Mesenchymal stem cell (in vitro differentiated cells and primary cell): ENCODE measurements at regions not wholly inside any gene's neighbourhood (a gene's known extent, or its start where the extent isn't known, plus 50 kb on each side); places are given as distances from the start of the nearest gene placed in this dataset.

Experiments used
- DNase-seq: peaks from one replicate; pipeline ENCODE4 v3.0.0-alpha.2; 2013
- H2AFZ ChIP-seq: one replicate; pipeline ENCODE4 v1.6.1; 2013; ENCODE audit warnings: low read depth, mild to moderate bottlenecking, control low read depth, inconsistent platforms, low read length, moderate library complexity
- H2AK5ac ChIP-seq: 2 replicates; pipeline ENCODE4 v1.6.1; 2013; ENCODE audit warnings: low read length, moderate library complexity, mild to moderate bottlenecking, inconsistent platforms; ENCODE audit not compliant: severe bottlenecking
- H2BK120ac ChIP-seq: one replicate; pipeline ENCODE4 v1.6.1; 2013; ENCODE audit warnings: low read depth, mild to moderate bottlenecking, inconsistent platforms, low read length, moderate library complexity
- H2BK12ac ChIP-seq, 2 experiments: one replicate each; pipeline ENCODE4 v1.6.1; 2013; ENCODE audit warnings: inconsistent platforms in 2 of 2, low read length in 2 of 2, mild to moderate bottlenecking in 2 of 2, moderate library complexity in 2 of 2, control low read depth in 1 of 2
- H2BK15ac ChIP-seq: one replicate; pipeline ENCODE4 v1.6.1; 2013; ENCODE audit warnings: mild to moderate bottlenecking, low read depth, inconsistent platforms; ENCODE audit not compliant: poor library complexity, severe bottlenecking
- H2BK5ac ChIP-seq: 2 replicates; pipeline ENCODE4 v1.6.1; 2013; ENCODE audit warnings: low read depth, mild to moderate bottlenecking, low read length, control low read depth, inconsistent platforms; ENCODE audit not compliant: poor library complexity, severe bottlenecking
- H3K14ac ChIP-seq, 2 experiments: one replicate each; pipeline ENCODE4 v1.6.1; 2013; ENCODE audit warnings: inconsistent platforms in 2 of 2, low read length in 2 of 2, control low read depth in 1 of 2, mild to moderate bottlenecking in 1 of 2, moderate library complexity in 1 of 2
- H3K18ac ChIP-seq, 2 experiments: one replicate each; pipeline ENCODE4 v1.6.1; 2013; ENCODE audit warnings: inconsistent platforms in 2 of 2, low read length in 2 of 2, control low read depth in 1 of 2, low read depth in 1 of 2, mild to moderate bottlenecking in 1 of 2
- H3K23ac ChIP-seq, 2 experiments: one replicate each; pipeline ENCODE4 v1.6.1; 2013; ENCODE audit warnings: inconsistent platforms in 2 of 2, low read length in 2 of 2, mild to moderate bottlenecking in 2 of 2, moderate library complexity in 2 of 2, control low read depth in 1 of 2
- H3K27ac ChIP-seq: 2 replicates; pipeline ENCODE4 v1.5.1; 2013; ENCODE audit warnings: mild to moderate bottlenecking, moderate library complexity, low read length, control low read depth, inconsistent platforms; ENCODE audit not compliant: poor library complexity, severe bottlenecking
- H3K27me3 ChIP-seq, 2 experiments: 2 replicates each; pipeline versions ENCODE4 v1.6.1 to v1.7.0; 2013; ENCODE audit warnings: low read length in 2 of 2, mild to moderate bottlenecking in 2 of 2, moderate library complexity in 2 of 2, control low read depth in 1 of 2, inconsistent platforms in 1 of 2; ENCODE audit not compliant: control insufficient read depth in 1 of 2, insufficient read depth in 1 of 2
- H3K36me3 ChIP-seq, 2 experiments: 2 replicates each; pipeline versions ENCODE4 v1.6.1 to v1.7.0; 2013; ENCODE audit warnings: low read length in 2 of 2, control low read depth in 1 of 2, inconsistent platforms in 1 of 2, low read depth in 1 of 2, mild to moderate bottlenecking in 1 of 2; ENCODE audit not compliant: insufficient read depth in 2 of 2, control insufficient read depth in 1 of 2
- H3K4ac ChIP-seq, 2 experiments: one replicate each; pipeline ENCODE4 v1.6.1; 2013; ENCODE audit warnings: inconsistent platforms in 2 of 2, low read length in 2 of 2, mild to moderate bottlenecking in 2 of 2, moderate library complexity in 2 of 2, control low read depth in 1 of 2, low read depth in 1 of 2
- H3K4me1 ChIP-seq: 2 replicates; pipeline ENCODE4 v1.6.1; 2013; ENCODE audit warnings: low read depth, low read length, control low read depth; ENCODE audit not compliant: control insufficient read depth, insufficient read depth
- H3K4me2 ChIP-seq: 2 replicates; pipeline ENCODE4 v1.6.1; 2013; ENCODE audit warnings: low read length, mild to moderate bottlenecking, inconsistent platforms; ENCODE audit not compliant: poor library complexity, severe bottlenecking
- H3K4me3 ChIP-seq, 2 experiments: 2 replicates each; pipeline versions ENCODE4 v1.5.1 to v1.7.0; 2013; ENCODE audit warnings: low read length in 2 of 2, mild to moderate bottlenecking in 2 of 2, control low read depth in 1 of 2, low read depth in 1 of 2; ENCODE audit not compliant: insufficient read depth in 1 of 2
- H3K79me1 ChIP-seq: replicated peaks from 2 replicates; pipeline ENCODE4 v1.6.1; 2013; ENCODE audit warnings: mild to moderate bottlenecking, control low read depth, low read length, inconsistent platforms; ENCODE audit not compliant: poor library complexity, severe bottlenecking
- H3K9ac ChIP-seq: 2 replicates; pipeline ENCODE4 v1.7.0; 2013; ENCODE audit warnings: mild to moderate bottlenecking, low read length, moderate library complexity
- H3K9me3 ChIP-seq: 2 replicates; pipeline ENCODE4 v1.7.0; 2013; ENCODE audit warnings: mild to moderate bottlenecking, low read length; ENCODE audit not compliant: control insufficient read depth
- H4K8ac ChIP-seq: one replicate; pipeline ENCODE4 v1.6.1; 2013; ENCODE audit warnings: inconsistent platforms, mild to moderate bottlenecking, low read length, moderate library complexity
- H4K91ac ChIP-seq: one replicate; pipeline ENCODE4 v1.6.1; 2013; ENCODE audit warnings: mild to moderate bottlenecking, low read length, inconsistent platforms
- WGBS: methylation state at CpG from one replicate; pipeline ENCODE4 v1.1.7; 2013; ENCODE audit warnings: mixed read lengths; 5-methylcytosine and 5-hydroxymethylcytosine counted together

DNA sequence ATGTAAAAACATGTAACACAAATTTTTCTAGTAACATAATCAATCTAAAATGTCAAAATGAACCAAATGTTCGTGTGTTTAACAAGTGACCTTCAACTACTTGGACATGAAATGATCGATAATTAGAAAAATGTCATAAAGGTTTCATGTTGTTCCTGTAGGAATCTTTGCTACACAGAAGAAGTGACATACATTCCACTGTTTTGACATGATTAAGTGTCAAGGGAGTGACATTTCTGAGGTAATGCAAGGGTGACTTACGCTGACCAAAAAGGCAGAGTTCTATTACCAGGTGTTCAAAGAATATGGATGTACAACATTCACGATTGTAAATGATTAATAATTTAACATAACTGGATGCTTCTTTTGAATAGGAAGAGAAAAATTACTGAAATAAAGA is 131.1 kb upstream of the ROBO1 start:
- Histone ChIP-seq H2AK5ac (no peak overlapping the region), H3K27ac (no peak overlapping the region), H3K79me1 (no peaks in the 10 kb centered on the region), H3K18ac (no peak overlapping the region), H3K9ac (no peak overlapping the region), H3K14ac (no peak overlapping the region), H3K27me3 (no peaks in the 10 kb centered on the region), H2BK15ac (no peak overlapping the region), H3K23ac (no peak overlapping the region), H4K8ac (no peak overlapping the region), H2BK12ac (no peak overlapping the region), H2BK5ac (no peak overlapping the region), H4K91ac (no peak overlapping the region), H3K4me1 (no peaks in the 10 kb centered on the region), H2AFZ (no peak overlapping the region), H3K9me3 (no peaks in the 10 kb centered on the region), H3K4ac (no peak overlapping the region), H3K4me2 (no peak overlapping the region), H3K36me3 (no peaks in the 10 kb centered on the region), H2BK120ac (no peak overlapping the region), H3K4me3 (no peak overlapping the region)
- 74% methylated on average over 3 of the region's 4 CpGs for WGBS
- no peak for DNase-seq

DNA sequence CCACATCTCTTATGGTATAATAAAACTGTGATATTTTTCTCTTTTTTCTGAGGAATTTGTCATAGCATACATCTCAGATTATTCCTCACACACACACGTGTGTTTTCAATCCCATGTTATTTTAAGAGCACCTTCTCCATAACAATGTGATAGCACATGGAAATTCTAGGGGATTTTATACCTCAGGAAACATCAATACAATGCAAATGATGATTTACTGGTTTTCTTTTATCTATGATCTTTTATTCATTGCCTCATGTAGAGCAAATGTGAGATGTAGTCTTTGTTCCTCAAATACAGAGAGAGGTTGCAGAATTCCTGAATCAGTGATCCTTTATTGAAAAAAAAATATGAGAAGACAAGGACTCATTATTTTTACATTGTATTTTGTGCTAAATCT is 128.3 kb upstream of the ROBO1 start:
- no peak overlapping the region for H2AFZ ChIP-seq
- H4K8ac ChIP-seq, result no peak overlapping the region
- H4K91ac ChIP-seq, result no peak overlapping the region
- no peak overlapping the region for H3K4me2 ChIP-seq
- H3K79me1 ChIP-seq, result no peaks in the 10 kb centered on the region
- 57% methylated on average over 1 of the region's 1 CpG for WGBS
- H3K27ac ChIP-seq, result no peak overlapping the region
- H3K36me3 ChIP-seq, result no peaks in the 10 kb centered on the region
- H3K4me1 ChIP-seq, result no peaks in the 10 kb centered on the region
- no peak overlapping the region for H3K4me3 ChIP-seq
- H3K18ac ChIP-seq, result no peak overlapping the region
- H2BK15ac ChIP-seq, result no peak overlapping the region
- H3K23ac ChIP-seq, result no peak overlapping the region
- H3K27me3 ChIP-seq, result no peaks in the 10 kb centered on the region
- H3K14ac ChIP-seq, result no peak overlapping the region
- no peak overlapping the region for H2BK120ac ChIP-seq
- H2BK5ac ChIP-seq, result no peak overlapping the region
- no peak overlapping the region for H3K4ac ChIP-seq
- no peak overlapping the region for H2AK5ac ChIP-seq
- no peak for DNase-seq
- no peaks in the 10 kb centered on the region for H3K9me3 ChIP-seq
- no peak overlapping the region for H3K9ac ChIP-seq
- no peak overlapping the region for H2BK12ac ChIP-seq

DNA sequence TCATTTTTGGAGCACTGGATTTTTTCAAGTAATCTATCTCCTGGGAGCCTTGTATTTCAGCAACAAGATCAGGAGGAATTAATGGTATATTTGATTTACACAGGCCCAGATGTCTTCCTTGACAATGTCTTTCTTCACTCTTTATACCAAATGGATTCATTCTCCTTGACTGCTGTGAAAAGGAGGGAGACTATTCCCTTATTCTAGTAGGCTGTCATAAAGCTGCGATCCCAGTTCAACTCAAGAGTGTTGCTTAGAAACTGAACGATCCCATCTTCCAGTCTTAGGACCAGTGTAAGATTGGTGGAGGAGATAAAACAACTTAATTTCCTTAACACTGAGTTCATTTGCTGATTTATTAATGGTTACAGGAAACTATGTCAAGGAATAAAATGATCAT is 119.4 kb upstream of the ROBO1 start:
- Histone ChIP-seq H3K4me2 (no peak overlapping the region), H4K8ac (no peak overlapping the region), H3K4ac (no peak overlapping the region), H3K27me3 (no peaks in the 10 kb centered on the region), H3K27ac (no peak overlapping the region), H2AK5ac (no peak overlapping the region), H3K23ac (no peak overlapping the region), H3K79me1 (no peaks in the 10 kb centered on the region), H2BK5ac (no peak overlapping the region), H2BK120ac (no peak overlapping the region), H2AFZ (no peak overlapping the region), H3K14ac (no peak overlapping the region), H3K4me3 (no peak overlapping the region), H3K18ac (no peak overlapping the region), H4K91ac (no peak overlapping the region), H2BK12ac (no peak overlapping the region), H3K9me3 (no peaks in the 10 kb centered on the region), H3K36me3 (no peaks in the 10 kb centered on the region), H2BK15ac (no peak overlapping the region), H3K9ac (no peak overlapping the region), H3K4me1 (no peaks in the 10 kb centered on the region)
- WGBS, result 86% methylated on average over 2 of the region's 2 CpGs
- no peak for DNase-seq

DNA sequence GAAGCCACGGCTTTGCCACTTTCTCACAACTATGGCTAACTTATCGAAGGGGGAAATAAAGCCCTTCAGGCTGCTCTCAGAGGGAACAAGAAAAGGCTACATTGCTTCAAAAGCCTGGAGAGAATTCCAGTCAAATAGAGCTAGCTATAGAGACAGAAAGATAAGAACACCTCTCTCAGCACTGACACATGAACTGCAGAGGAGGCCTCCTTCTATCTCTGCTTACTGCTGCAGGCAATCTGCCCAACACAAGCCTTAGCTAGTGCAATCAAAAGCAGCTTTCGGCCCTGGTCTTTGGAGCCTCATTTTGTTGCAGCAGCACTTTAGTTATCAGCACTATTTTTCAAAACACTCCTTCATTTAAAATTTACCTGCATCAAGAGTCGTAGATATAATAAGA is 118.4 kb upstream of the ROBO1 start:
- H3K14ac ChIP-seq, result no peak overlapping the region
- no peaks in the 10 kb centered on the region for H3K79me1 ChIP-seq
- no peak overlapping the region for H2BK12ac ChIP-seq
- no peak overlapping the region for H3K18ac ChIP-seq
- no peak overlapping the region for H2BK15ac ChIP-seq
- no peak for DNase-seq
- no peak overlapping the region for H4K91ac ChIP-seq
- no peaks in the 10 kb centered on the region for H3K27me3 ChIP-seq
- no peak overlapping the region for H3K27ac ChIP-seq
- H3K4me2 ChIP-seq, result no peak overlapping the region
- H4K8ac ChIP-seq, result no peak overlapping the region
- no peaks in the 10 kb centered on the region for H3K9me3 ChIP-seq
- H3K4me1 ChIP-seq, result no peaks in the 10 kb centered on the region
- H2AK5ac ChIP-seq, result no peak overlapping the region
- H2AFZ ChIP-seq, result no peak overlapping the region
- no peak overlapping the region for H3K4ac ChIP-seq
- 72% methylated on average over 3 of the region's 4 CpGs for WGBS
- no peak overlapping the region for H2BK5ac ChIP-seq
- H2BK120ac ChIP-seq, result no peak overlapping the region
- H3K23ac ChIP-seq, result no peak overlapping the region
- H3K36me3 ChIP-seq, result no peaks in the 10 kb centered on the region
- H3K9ac ChIP-seq, result no peak overlapping the region
- no peak overlapping the region for H3K4me3 ChIP-seq
